ENCODE measurements at regions not wholly inside any gene's neighbourhood (a gene's known extent, or its start where the extent isn't known, plus 50 kb on each side); places are given as distances from the start of the nearest gene placed in this dataset.
"Not testable (repeated sequence)": the region's sequence is repeated elsewhere in the genome, so short reads cannot be mapped to it uniquely, and the experiment has no call there.

DNA sequence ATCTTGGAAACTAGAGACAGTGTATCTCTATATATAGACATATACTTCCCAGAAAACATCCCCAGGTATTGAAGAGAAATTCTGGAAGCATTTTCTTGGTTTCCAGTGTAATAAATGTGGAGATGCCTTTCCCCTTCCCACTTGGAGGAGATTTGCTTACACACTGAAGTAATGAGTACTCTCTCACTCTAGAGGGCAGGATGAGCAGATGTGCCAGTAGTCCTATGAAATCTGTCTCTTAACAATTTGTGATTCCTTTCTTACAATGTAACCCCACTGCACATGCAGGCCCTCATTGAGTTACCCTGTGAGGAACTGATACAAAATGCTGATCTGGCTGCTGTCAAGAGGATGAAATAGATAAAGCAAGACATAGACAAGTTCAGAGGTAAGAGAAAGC is 567.2 kb downstream of the SLCO4C1 start:
- no peaks in the 10 kb centered on the region for H3K9me3 ChIP-seq (ENCODE audit: insufficient read depth, low read depth, low read length)
- no peak overlapping the region for H3K9ac ChIP-seq (ENCODE audit: low read depth, low read length)
- no peak overlapping the region for H3K4me3 ChIP-seq (ENCODE audit: low read length)
- H3K27me3 ChIP-seq (ENCODE audit: insufficient read depth, low read length): no peaks in the 10 kb centered on the region
- no peaks in the 10 kb centered on the region for H3K36me3 ChIP-seq (ENCODE audit: insufficient read depth, low read depth, low read length)
- peaks cover 3% of the 10 kb centered on the region; the same call in 1 of the 2 replicates for H3K4me1 ChIP-seq (ENCODE audit: insufficient read depth, low read length)
- no peak overlapping the region for H3K27ac ChIP-seq (ENCODE audit: low read length)

DNA sequence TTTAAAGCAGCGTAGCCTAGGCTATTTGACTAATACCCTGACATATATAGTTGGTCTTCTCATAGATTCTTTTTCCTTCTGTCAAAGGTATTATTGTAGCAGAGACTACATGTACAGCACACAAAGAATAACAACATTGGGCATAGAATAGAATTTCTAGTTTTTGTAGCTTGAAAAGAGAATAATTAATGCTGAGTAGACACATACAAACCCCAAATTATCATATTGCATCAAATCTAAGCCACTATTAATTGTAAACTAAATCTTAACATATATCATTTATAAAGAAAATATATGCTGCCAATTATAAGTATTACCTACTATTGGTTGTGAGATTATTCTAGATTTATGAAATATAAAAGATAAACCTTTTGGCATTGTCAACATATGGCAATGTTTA is 574.5 kb downstream of the SLCO4C1 start:
- Histone ChIP-seq H3K4me1 (ENCODE audit: insufficient read depth, low read length) (peaks cover 17% of the 10 kb centered on the region; the same call in 1 of the 2 replicates), H3K27me3 (ENCODE audit: insufficient read depth, low read length) (no peaks in the 10 kb centered on the region), H3K4me3 (ENCODE audit: low read length) (no peak overlapping the region), H3K9ac (ENCODE audit: low read depth, low read length) (no peak overlapping the region), H3K9me3 (ENCODE audit: insufficient read depth, low read depth, low read length) (no peaks in the 10 kb centered on the region), H3K27ac (ENCODE audit: low read length) (no peak overlapping the region), H3K36me3 (ENCODE audit: insufficient read depth, low read depth, low read length) (no peaks in the 10 kb centered on the region)

DNA sequence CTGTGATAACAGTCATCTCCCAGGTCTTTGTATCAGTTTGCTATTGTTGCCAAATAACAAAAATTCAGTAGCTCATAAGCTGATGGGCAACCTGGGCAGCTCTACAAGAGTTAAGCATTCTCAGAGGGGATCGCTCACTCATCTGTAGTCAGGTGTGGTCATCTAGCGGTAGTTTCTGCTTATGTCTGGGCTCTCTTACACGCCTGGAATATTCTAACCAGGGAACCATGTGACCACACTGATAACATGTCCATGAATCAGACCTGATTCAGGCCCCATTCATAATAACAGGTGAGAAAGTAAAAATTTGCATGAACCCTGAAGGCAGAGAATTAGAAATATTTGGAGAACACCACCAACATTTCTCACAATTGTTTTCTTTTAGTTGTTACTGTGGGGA is 576.1 kb downstream of the SLCO4C1 start:
- Histone ChIP-seq H3K27me3 (ENCODE audit: insufficient read depth, low read length) (no peaks in the 10 kb centered on the region), H3K36me3 (ENCODE audit: insufficient read depth, low read depth, low read length) (no peaks in the 10 kb centered on the region), H3K4me1 (ENCODE audit: insufficient read depth, low read length) (peaks cover 17% of the 10 kb centered on the region; the same call in 1 of the 2 replicates), H3K27ac (ENCODE audit: low read length) (no peak overlapping the region), H3K9ac (ENCODE audit: low read depth, low read length) (no peak overlapping the region), H3K9me3 (ENCODE audit: insufficient read depth, low read depth, low read length) (no peaks in the 10 kb centered on the region), H3K4me3 (ENCODE audit: low read length) (no peak overlapping the region)

DNA sequence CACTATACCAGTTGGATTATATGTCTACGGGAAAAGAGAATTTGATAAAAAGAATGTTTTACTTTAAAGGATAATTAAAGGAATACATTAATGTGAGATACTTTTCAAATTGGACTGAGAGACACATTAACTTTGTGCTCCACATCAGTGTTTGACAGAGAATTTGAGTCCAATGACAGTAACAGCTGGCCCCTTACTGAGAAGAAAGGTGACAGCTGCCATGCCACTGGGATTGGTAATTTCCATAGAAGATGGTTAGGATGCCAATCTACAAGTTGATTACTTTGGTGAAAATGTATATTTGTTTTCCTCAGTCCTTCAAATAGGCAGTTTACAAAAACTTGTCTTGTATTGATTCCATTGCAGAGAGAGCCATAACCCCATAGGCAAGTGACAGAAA is 578.4 kb downstream of the SLCO4C1 start:
- H3K4me3 ChIP-seq (ENCODE audit: low read length): no peak overlapping the region
- H3K4me1 ChIP-seq (ENCODE audit: insufficient read depth, low read length): peaks cover 17% of the 10 kb centered on the region; the same call in 1 of the 2 replicates
- no peaks in the 10 kb centered on the region for H3K9me3 ChIP-seq (ENCODE audit: insufficient read depth, low read depth, low read length)
- no peak overlapping the region for H3K27ac ChIP-seq (ENCODE audit: low read length)
- H3K9ac ChIP-seq (ENCODE audit: low read depth, low read length): no peak overlapping the region
- H3K36me3 ChIP-seq (ENCODE audit: insufficient read depth, low read depth, low read length): no peaks in the 10 kb centered on the region
- H3K27me3 ChIP-seq (ENCODE audit: insufficient read depth, low read length): no peaks in the 10 kb centered on the region

DNA sequence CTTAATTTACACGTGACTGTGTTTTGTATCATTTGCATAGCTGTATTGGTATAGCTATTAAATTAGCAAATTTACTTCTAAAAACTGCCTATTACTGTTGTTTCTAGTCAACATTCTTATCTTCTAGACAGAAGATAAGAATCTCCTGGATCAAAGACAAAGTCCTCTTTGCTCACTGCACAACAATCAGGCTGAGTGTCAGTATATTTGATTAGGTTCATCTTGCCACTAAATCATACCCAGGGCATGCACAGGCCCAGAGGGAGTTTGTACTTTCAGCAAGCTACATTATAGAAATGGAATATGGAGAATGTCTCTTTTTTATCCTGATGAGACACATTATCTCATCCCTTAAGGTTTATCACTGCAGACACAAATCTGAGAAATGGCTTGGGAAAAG is 579.1 kb downstream of the SLCO4C1 start:
- H3K27me3 ChIP-seq (ENCODE audit: insufficient read depth, low read length): no peaks in the 10 kb centered on the region
- H3K9ac ChIP-seq (ENCODE audit: low read depth, low read length): no peak overlapping the region; the same call in 1 of the 2 replicates
- no peaks in the 10 kb centered on the region for H3K9me3 ChIP-seq (ENCODE audit: insufficient read depth, low read depth, low read length)
- peaks cover 9% of the 10 kb centered on the region; the same call in 1 of the 2 replicates for H3K4me1 ChIP-seq (ENCODE audit: insufficient read depth, low read length)
- H3K4me3 ChIP-seq (ENCODE audit: low read length): no peak overlapping the region
- no peak overlapping the region for H3K27ac ChIP-seq (ENCODE audit: low read length)
- H3K36me3 ChIP-seq (ENCODE audit: insufficient read depth, low read depth, low read length): no peaks in the 10 kb centered on the region

DNA sequence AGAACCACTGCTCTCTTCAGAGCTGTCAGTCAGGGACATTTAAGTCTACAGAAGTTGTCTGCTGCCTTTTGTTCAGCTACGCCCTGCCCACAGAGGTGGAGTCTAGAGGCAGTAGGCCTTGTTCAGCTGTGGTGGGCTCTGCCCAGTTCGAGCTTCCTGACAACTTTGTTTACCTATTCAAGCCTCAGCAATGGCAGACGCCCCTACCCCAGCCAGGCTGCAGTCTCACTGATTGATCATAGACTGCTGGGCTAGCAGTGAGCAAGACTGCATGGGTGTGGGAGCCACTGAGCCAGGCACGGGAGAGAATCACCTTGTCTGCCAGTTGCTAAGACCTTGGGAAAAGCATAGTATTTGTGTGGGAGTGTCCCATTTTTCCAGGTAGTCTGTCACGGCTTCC is 580.3 kb downstream of the SLCO4C1 start:
- not testable (repeated sequence) for H3K27me3 ChIP-seq (ENCODE audit: insufficient read depth, low read length); H3K9ac ChIP-seq (ENCODE audit: low read depth, low read length); H3K4me3 ChIP-seq (ENCODE audit: low read length); H3K27ac ChIP-seq (ENCODE audit: low read length); H3K4me1 ChIP-seq (ENCODE audit: insufficient read depth, low read length); H3K9me3 ChIP-seq (ENCODE audit: insufficient read depth, low read depth, low read length); H3K36me3 ChIP-seq (ENCODE audit: insufficient read depth, low read depth, low read length)

DNA sequence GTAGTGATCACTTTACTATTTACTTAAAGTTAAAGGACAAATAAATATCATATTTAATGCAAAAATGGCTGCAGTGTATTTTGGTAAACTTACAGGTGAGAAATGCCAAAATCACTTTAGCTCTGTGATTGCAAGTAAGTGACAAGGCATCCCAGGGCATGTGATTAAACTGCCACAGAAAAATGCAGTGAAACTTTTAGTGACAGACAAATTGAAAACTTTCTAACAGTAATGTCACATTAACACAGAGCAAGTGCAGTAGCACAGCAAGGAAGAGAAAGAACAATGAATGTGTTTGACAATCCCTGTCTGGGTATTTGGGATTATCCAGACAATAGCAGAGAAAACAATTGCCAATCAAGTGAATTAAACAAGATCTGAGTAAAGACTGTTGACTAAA is 606.8 kb downstream of the SLCO4C1 start:
- Histone ChIP-seq H3K4me3 (ENCODE audit: low read length) (no peak overlapping the region), H3K36me3 (ENCODE audit: insufficient read depth, low read depth, low read length) (no peaks in the 10 kb centered on the region), H3K9me3 (ENCODE audit: insufficient read depth, low read depth, low read length) (no peaks in the 10 kb centered on the region), H3K27ac (ENCODE audit: low read length) (no peak overlapping the region), H3K9ac (ENCODE audit: low read depth, low read length) (no peak overlapping the region), H3K27me3 (ENCODE audit: insufficient read depth, low read length) (no peaks in the 10 kb centered on the region), H3K4me1 (ENCODE audit: insufficient read depth, low read length) (peaks cover 25% of the 10 kb centered on the region; the same call in 1 of the 2 replicates)

DNA sequence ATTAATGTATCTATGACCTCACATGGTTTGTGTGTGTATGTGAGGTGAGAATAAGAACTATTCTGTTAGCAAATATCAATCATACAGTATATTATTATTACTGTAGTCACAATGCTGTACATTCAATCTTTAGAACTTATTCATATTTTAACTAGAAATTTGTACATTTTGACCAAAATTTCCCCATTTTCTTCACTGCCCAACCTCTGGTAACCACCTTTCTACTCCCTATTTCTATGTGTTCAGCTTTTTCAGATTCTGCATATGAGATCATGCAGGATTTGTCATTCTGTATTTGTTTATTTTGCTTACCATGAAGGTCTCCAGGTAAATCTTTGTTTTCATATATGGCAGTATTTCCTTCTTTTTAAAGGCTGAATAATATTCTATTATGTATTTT is 607.9 kb downstream of the SLCO4C1 start:
- Histone ChIP-seq H3K9me3 (ENCODE audit: insufficient read depth, low read depth, low read length) (no peaks in the 10 kb centered on the region), H3K36me3 (ENCODE audit: insufficient read depth, low read depth, low read length) (no peaks in the 10 kb centered on the region), H3K27ac (ENCODE audit: low read length) (no peak overlapping the region), H3K9ac (ENCODE audit: low read depth, low read length) (no peak overlapping the region), H3K27me3 (ENCODE audit: insufficient read depth, low read length) (no peaks in the 10 kb centered on the region), H3K4me3 (ENCODE audit: low read length) (no peak overlapping the region), H3K4me1 (ENCODE audit: insufficient read depth, low read length) (peaks cover 25% of the 10 kb centered on the region; the same call in 1 of the 2 replicates)

DNA sequence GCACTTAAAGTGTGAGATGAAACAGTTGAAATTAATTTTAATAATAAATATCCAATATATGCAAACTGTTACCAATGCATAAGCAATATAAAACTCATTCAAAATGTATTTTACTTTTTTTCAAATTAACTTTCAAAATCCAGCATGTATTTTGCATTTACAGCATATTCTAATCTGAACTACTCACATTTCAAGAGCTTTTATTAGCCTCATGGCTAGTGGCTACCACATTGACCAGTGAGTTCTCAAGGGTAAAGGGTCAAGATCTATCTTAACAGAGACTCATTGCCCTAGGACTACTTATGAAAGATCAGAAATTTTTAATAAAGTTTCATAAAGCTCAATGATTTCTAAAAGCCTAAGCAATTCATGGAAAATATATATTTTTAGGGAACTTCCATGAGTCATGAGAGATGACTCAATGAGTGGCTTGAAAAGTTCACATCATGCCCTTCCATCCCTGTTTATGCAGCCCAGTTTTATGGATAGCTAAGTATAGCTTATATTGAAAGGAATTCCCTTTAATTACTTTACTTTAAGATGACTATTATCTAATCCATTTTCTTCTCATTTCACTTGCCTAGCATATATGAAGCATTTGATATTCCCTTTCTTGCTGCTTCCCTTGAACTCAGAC is 608.6 kb downstream of the SLCO4C1 start:
- peaks cover 25% of the 10 kb centered on the region; the same call in 1 of the 2 replicates for H3K4me1 ChIP-seq (ENCODE audit: insufficient read depth, low read length)
- no peaks in the 10 kb centered on the region for H3K27me3 ChIP-seq (ENCODE audit: insufficient read depth, low read length)
- no peak overlapping the region for H3K4me3 ChIP-seq (ENCODE audit: low read length)
- no peaks in the 10 kb centered on the region for H3K36me3 ChIP-seq (ENCODE audit: insufficient read depth, low read depth, low read length)
- no peak overlapping the region for H3K9ac ChIP-seq (ENCODE audit: low read depth, low read length)
- no peak overlapping the region for H3K27ac ChIP-seq (ENCODE audit: low read length)
- H3K9me3 ChIP-seq (ENCODE audit: insufficient read depth, low read depth, low read length): no peaks in the 10 kb centered on the region

DNA sequence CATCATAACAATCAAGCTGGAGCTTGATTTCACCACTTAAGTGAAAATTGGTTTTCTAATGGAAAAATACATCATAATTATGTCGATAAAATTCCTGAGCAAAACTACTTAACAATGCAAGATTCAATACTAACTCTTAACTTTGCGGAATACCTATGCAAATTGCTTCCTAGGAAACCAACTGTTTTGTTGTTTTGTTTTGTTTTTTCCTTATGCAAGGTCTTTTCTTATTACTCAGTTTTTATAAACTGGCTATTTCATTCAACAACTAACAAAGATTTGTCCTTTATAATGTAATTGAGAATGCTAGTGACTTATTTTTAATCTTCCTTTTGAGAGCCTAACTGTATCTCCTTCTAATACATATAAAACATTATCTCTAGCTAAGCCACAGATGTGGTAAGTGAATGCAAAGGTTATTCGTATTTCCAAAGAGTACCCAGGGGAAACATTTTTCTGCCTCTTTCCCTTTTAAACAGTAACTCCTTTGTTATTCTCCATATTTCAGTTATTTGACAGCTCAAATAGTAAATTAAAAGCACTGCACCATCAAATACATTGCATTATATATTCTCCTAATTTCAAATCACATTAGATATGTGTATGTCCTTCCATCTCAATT is 609.4 kb downstream of the SLCO4C1 start:
- H3K9me3 ChIP-seq (ENCODE audit: insufficient read depth, low read depth, low read length): no peaks in the 10 kb centered on the region
- no peak overlapping the region for H3K4me3 ChIP-seq (ENCODE audit: low read length)
- H3K9ac ChIP-seq (ENCODE audit: low read depth, low read length): 0 out of 2 replicates have a peak overlapping the region, but pooled peaks have one; percentile 10
- no peaks in the 10 kb centered on the region for H3K27me3 ChIP-seq (ENCODE audit: insufficient read depth, low read length)
- H3K27ac ChIP-seq (ENCODE audit: low read length): no peak overlapping the region
- H3K36me3 ChIP-seq (ENCODE audit: insufficient read depth, low read depth, low read length): no peaks in the 10 kb centered on the region
- peaks cover 25% of the 10 kb centered on the region; the same call in 1 of the 2 replicates for H3K4me1 ChIP-seq (ENCODE audit: insufficient read depth, low read length)

DNA sequence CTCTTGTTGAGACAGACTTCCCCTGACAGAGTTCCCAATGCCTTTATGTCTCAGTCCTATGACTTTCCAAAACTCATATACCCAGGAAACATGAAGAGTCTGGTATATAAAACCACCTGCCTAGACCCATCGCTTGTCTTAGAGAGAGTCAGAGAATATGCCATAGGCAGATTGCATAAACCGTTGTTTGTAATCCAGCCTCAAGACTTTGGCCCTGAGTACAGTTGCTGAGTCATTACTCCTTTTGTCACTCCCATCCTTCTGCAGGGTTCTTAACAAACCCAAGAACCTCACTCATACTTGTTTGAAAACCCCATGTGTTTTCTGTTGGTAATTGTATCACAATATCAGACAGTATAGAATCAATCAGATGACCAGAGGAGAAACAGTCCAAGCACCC is 616.3 kb downstream of the SLCO4C1 start:
- no peak overlapping the region for H3K4me3 ChIP-seq (ENCODE audit: low read length)
- H3K27ac ChIP-seq (ENCODE audit: low read length): no peak overlapping the region
- H3K4me1 ChIP-seq (ENCODE audit: insufficient read depth, low read length): peaks cover 8% of the 10 kb centered on the region; the same call in 1 of the 2 replicates
- H3K9me3 ChIP-seq (ENCODE audit: insufficient read depth, low read depth, low read length): no peaks in the 10 kb centered on the region
- H3K36me3 ChIP-seq (ENCODE audit: insufficient read depth, low read depth, low read length): no peaks in the 10 kb centered on the region
- no peaks in the 10 kb centered on the region for H3K27me3 ChIP-seq (ENCODE audit: insufficient read depth, low read length)
- H3K9ac ChIP-seq (ENCODE audit: low read depth, low read length): no peak overlapping the region
